Superior temporal gyrus (tissue), 1 donor: ENCODE measurements at regions not wholly inside any gene's neighbourhood (a gene's known extent, or its start where the extent isn't known, plus 50 kb on each side); places are given as distances from the start of the nearest gene placed in this dataset.
"Not testable (repeated sequence)": the region's sequence is repeated elsewhere in the genome, so short reads cannot be mapped to it uniquely, and the experiment has no call there.

Experiments
- DNase-seq: peaks from one replicate; pipeline ENCODE4 v3.0.0-alpha.2; 2016; ENCODE audit errors: extremely low spot score

GRCh38 chr4:112075906-112076305 lies 69.3 kb upstream of the FAM241A start:
- DNase-seq, result no peak

GRCh38 chr4:112076919-112077608 lies 68.2 kb upstream of the FAM241A start:
- DNase-seq, result no peak

GRCh38 chr4:112077743-112078142 lies 67.5 kb upstream of the FAM241A start:
- no peak for DNase-seq

- DNase-seq, result no peak
These were observed 62.2 kb upstream of the FAM241A start for GRCh38 chr4:112082954-112083586.

- DNase-seq, result no peak
These were observed 61.5 kb upstream of the FAM241A start for GRCh38 chr4:112083587-112084347.

GRCh38 chr4:112085156-112086035 lies 59.9 kb upstream of the FAM241A start:
- DNase-seq, result no peak

GRCh38 chr4:112086036-112086434 lies 59.2 kb upstream of the FAM241A start:
- no peak for DNase-seq

- not testable (repeated sequence) for DNase-seq
These were observed 58.6 kb upstream of the FAM241A start for GRCh38 chr4:112086661-112087060.

GRCh38 chr4:112092330-112092729 lies 52.9 kb upstream of the FAM241A start:
- not testable (repeated sequence) for DNase-seq

- no peak for DNase-seq
These were observed 51.5 kb upstream of the FAM241A start for GRCh38 chr4:112093636-112094202.

GRCh38 chr4:112094330-112094729 lies 50.9 kb upstream of the FAM241A start:
- no peak for DNase-seq
